Esophagus squamous epithelium (tissue), 4 donors: ENCODE measurements at regions not wholly inside any gene's neighbourhood (a gene's known extent, or its start where the extent isn't known, plus 50 kb on each side); places are given as distances from the start of the nearest gene placed in this dataset.

Experiments
- POLR2A ChIP-seq, 4 donors: fragments of 450-650 bp; IDR thresholded peaks; one replicate each; pipeline ENCODE4 v1.6.1; 2017; ENCODE audit warnings: antibody characterized with exemption in 4 of 4, mild to moderate bottlenecking in 4 of 4, moderate library complexity in 3 of 4
- TF ChIP-seq, protein P1 (sequence below), 6 experiments: fragments of 450-650 bp in 4 of 6; fragments of 200-600 bp in 2 of 6; sonication (generic) in 2 of 6; IDR thresholded peaks; one replicate each; pipeline ENCODE4 v1.5.1; 2016 to 2019; ENCODE audit warnings: antibody characterized with exemption in 6 of 6, mild to moderate bottlenecking in 4 of 6, moderate library complexity in 4 of 6

DNA sequence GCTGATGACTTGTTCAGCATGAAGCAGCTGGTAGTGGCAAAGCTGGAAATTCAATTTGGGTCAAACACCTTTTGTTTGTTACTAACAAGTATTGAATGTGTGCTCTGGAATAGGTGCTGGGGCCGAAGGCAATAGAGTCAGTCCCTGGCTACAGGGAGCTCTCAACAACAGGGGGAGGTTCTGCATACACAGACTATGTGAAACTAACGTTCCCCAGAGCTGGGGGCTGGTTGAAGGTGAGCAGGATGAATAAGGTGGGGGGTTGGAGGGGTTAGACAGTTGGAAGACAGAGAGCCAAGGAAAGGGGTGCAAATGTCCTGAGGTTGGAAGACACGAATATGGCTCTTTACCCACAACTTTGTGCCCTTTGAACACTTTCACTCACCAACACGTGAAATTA lies 84.1 kb upstream of the PLPP4 start:
- TF ChIP-seq, protein P1, sequence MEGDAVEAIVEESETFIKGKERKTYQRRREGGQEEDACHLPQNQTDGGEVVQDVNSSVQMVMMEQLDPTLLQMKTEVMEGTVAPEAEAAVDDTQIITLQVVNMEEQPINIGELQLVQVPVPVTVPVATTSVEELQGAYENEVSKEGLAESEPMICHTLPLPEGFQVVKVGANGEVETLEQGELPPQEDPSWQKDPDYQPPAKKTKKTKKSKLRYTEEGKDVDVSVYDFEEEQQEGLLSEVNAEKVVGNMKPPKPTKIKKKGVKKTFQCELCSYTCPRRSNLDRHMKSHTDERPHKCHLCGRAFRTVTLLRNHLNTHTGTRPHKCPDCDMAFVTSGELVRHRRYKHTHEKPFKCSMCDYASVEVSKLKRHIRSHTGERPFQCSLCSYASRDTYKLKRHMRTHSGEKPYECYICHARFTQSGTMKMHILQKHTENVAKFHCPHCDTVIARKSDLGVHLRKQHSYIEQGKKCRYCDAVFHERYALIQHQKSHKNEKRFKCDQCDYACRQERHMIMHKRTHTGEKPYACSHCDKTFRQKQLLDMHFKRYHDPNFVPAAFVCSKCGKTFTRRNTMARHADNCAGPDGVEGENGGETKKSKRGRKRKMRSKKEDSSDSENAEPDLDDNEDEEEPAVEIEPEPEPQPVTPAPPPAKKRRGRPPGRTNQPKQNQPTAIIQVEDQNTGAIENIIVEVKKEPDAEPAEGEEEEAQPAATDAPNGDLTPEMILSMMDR (IDR thresholded peaks at IDR 0.05), result no peak
- no peak for TF ChIP-seq POLR2A (IDR thresholded peaks at IDR 0.05)
